WI38 (cell line): ENCODE measurements at regions not wholly inside any gene's neighbourhood (a gene's known extent, or its start where the extent isn't known, plus 50 kb on each side); places are given as distances from the start of the nearest gene placed in this dataset.
"Not testable (repeated sequence)": the region's sequence is repeated elsewhere in the genome, so short reads cannot be mapped to it uniquely, and the experiment has no call there.

Source experiments
- H3K4me3 ChIP-seq: 2 replicates; pipeline ENCODE4 v1.5.1; 2011; ENCODE audit warnings: low read depth, mild to moderate bottlenecking, control low read depth, low read length
- CTCF ChIP-seq: IDR thresholded peaks from 2 replicates; pipeline ENCODE4 v1.5.1; 2012; ENCODE audit warnings: low read depth, mild to moderate bottlenecking, control low read depth, low read length

GRCh38 chr3:6281662-6282061 lies 579.3 kb upstream of the GRM7 start:
- no peak overlapping the region for H3K4me3 ChIP-seq
- TF ChIP-seq CTCF, result no peak

- no peak for TF ChIP-seq CTCF
- no peak overlapping the region for H3K4me3 ChIP-seq
Observed at GRCh38 chr3:6282918-6283317, 578.0 kb upstream of the GRM7 start.

GRCh38 chr3:6287088-6287875 lies 573.6 kb upstream of the GRM7 start:
- no peak overlapping the region for H3K4me3 ChIP-seq

GRCh38 chr3:6301626-6302025 lies 559.3 kb upstream of the GRM7 start:
- H3K4me3 ChIP-seq, result no peak overlapping the region
- TF ChIP-seq CTCF, result no peak

More at GRCh38 chr3:6287088-6287875, 573.6 kb upstream of the GRM7 start:
- TF ChIP-seq CTCF, result no peak

- H3K4me3 ChIP-seq, result no peak overlapping the region
- no peak for TF ChIP-seq CTCF
Observed at GRCh38 chr3:6315906-6316305, 545.0 kb upstream of the GRM7 start.

DNA sequence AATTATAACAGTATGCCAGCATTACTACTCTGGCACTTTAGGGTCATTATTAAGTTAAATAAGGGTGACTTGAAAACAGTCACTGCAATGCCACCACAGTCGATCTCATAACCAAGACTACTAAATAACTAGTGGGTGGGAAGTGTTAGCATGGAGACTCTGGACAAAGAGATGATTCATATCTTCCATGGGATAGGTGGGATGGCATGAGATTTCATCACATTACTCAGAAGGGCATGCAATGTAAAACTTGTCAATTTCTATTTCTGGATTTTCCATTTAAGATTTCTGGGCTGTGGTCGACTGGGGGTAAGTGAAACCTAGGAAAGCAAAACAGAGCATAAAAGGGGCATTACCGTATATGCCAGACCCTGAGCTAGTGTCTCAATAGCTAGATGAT lies 538.9 kb upstream of the GRM7 start:
- no peak overlapping the region for H3K4me3 ChIP-seq
- no peak for TF ChIP-seq CTCF

- no peak for TF ChIP-seq CTCF
- H3K4me3 ChIP-seq, result no peak overlapping the region
Observed at GRCh38 chr3:6326771-6327170, 534.1 kb upstream of the GRM7 start.

DNA sequence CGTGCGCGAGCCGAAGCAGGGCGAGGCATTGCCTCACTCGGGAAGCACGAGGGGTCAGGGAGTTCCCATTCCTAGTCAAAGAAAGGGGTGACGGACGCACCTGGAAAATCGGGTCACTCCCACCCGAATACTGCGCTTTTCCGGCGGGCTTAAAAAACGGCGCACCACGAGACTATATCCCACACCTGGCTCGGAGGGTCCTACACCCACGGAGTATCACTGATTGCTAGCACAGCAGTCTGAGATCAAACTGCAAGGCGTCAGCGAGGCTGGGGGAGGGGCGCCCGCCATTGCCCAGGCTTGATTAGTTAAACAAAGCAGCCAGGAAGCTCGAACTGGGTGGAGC lies 520.0 kb upstream of the GRM7 start:
- H3K4me3 ChIP-seq, result not testable (repeated sequence)
